Ishikawa (cell line): ENCODE measurements at regions not wholly inside any gene's neighbourhood (a gene's known extent, or its start where the extent isn't known, plus 50 kb on each side); places are given as distances from the start of the nearest gene placed in this dataset.

ENCODE experiments used
- CEBPB ChIP-seq: IDR thresholded peaks from 2 replicates; pipeline ENCODE4 v1.6.1; 2012
- CREB1 ChIP-seq: IDR thresholded peaks from 2 replicates; pipeline ENCODE4 v1.6.1; 2012; ENCODE audit warnings: low read depth
- EGR1 ChIP-seq: IDR thresholded peaks from 2 replicates; pipeline ENCODE4 v1.6.1; 2012
- EP300 ChIP-seq: IDR thresholded peaks from 2 replicates; pipeline ENCODE4 v1.6.1; 2012; ENCODE audit warnings: borderline replicate concordance
- FOXM1 ChIP-seq: IDR thresholded peaks from 2 replicates; pipeline ENCODE4 v1.6.1; 2012; ENCODE audit warnings: low read depth, borderline replicate concordance
- NFIC ChIP-seq: IDR thresholded peaks from 2 replicates; pipeline ENCODE4 v1.6.1; 2012
- RAD21 ChIP-seq: IDR thresholded peaks from 2 replicates; pipeline ENCODE4 v1.6.1; 2012; ENCODE audit warnings: low read depth
- REST ChIP-seq: IDR thresholded peaks from 2 replicates; pipeline ENCODE4 v1.6.1; 2012; ENCODE audit warnings: low read depth, mild to moderate bottlenecking
- TAF1 ChIP-seq: IDR thresholded peaks from 2 replicates; pipeline ENCODE4 v1.6.1; 2012; ENCODE audit warnings: low read depth, mild to moderate bottlenecking
- TCF12 ChIP-seq: IDR thresholded peaks from 2 replicates; pipeline ENCODE4 v1.6.1; 2012; ENCODE audit warnings: low read depth
- TEAD4 ChIP-seq: IDR thresholded peaks from 2 replicates; pipeline ENCODE4 v1.6.1; 2012
- USF1 ChIP-seq: IDR thresholded peaks from 2 replicates; pipeline ENCODE4 v1.6.1; 2012
- YY1 ChIP-seq: IDR thresholded peaks from 2 replicates; pipeline ENCODE4 v1.6.1; 2012; ENCODE audit warnings: low read depth
- ZBTB7A ChIP-seq: IDR thresholded peaks from 2 replicates; pipeline ENCODE4 v1.6.1; 2012; ENCODE audit warnings: low read depth
- TF ChIP-seq, protein P1 (sequence below): IDR thresholded peaks from 2 replicates; pipeline ENCODE4 v1.6.1; 2012

DNA sequence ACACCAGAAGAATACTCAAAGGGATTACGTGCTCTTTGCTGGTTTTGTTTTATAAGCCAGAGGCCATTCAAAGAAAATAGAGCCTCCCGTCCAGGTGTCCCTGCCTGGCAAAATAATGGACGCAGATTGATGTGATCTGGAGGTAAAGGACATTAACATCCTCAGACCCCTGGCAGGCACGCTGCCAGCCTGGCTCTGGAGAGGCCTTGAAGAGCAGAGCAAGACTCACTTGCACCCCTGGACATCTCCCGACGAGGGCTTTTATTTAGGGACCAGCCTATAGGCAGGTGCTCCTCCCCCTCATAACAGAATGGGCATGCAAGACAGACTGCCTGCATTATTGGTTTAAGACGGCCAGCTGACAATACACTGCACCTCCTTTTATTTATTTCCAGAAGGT is 291.3 kb downstream of the BCL11A start:
- TF ChIP-seq YY1, result no peak

GRCh38 chr2:60260639-60261296 is 292.7 kb downstream of the BCL11A start:
- TF ChIP-seq USF1, result no peak
- no peak for TF ChIP-seq NFIC
- TF ChIP-seq RAD21, result no peak
- TF ChIP-seq EP300, result no peak
- no peak for TF ChIP-seq CEBPB
- TF ChIP-seq CREB1, result no peak

- TF ChIP-seq RAD21 (no peak), ZBTB7A (no peak), TCF12 (no peak)
These were observed 293.7 kb downstream of the BCL11A start for GRCh38 chr2:60259781-60260180.

- TF ChIP-seq CREB1 (no peak), RAD21 (no peak), CEBPB (no peak), REST (no peak), TEAD4 (no peak)
These were observed 300.8 kb downstream of the BCL11A start for GRCh38 chr2:60252581-60253150.

- TF ChIP-seq EGR1 (no peak), NFIC (no peak), REST (no peak)
- TF ChIP-seq, protein P1, sequence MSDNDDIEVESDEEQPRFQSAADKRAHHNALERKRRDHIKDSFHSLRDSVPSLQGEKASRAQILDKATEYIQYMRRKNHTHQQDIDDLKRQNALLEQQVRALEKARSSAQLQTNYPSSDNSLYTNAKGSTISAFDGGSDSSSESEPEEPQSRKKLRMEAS, result no peak
These were observed 302.2 kb downstream of the BCL11A start for GRCh38 chr2:60251247-60251646.

- TF ChIP-seq FOXM1, result no peak
- no peak for TF ChIP-seq USF1
- no peak for TF ChIP-seq EP300
- no peak for TF ChIP-seq YY1
- no peak for TF ChIP-seq REST
- no peak for TF ChIP-seq RAD21
- TF ChIP-seq ZBTB7A, result no peak
- TF ChIP-seq CEBPB, result no peak
- TF ChIP-seq, protein P1, result no peak
- no peak for TF ChIP-seq CREB1
- no peak for TF ChIP-seq TEAD4
- TF ChIP-seq EGR1, result no peak
- TF ChIP-seq NFIC, result no peak
- no peak for TF ChIP-seq TAF1
- TF ChIP-seq TCF12, result no peak
These were observed 303.6 kb downstream of the BCL11A start for GRCh38 chr2:60249879-60250278.
